ENCODE measurements at regions not wholly inside any gene's neighbourhood (a gene's known extent, or its start where the extent isn't known, plus 50 kb on each side); places are given as distances from the start of the nearest gene placed in this dataset.

GRCh38 chr13:86563308-86563707 lies 764.1 kb upstream of the SLITRK6 start:
- TF ChIP-seq GATA2 (IDR thresholded peaks at IDR 0.05; ENCODE audit: low read depth, low read length) (no peak), GATA3 (IDR thresholded peaks at IDR 0.05; ENCODE audit: low read depth, low read length) (no peak)
